SK-N-SH treated with all-trans-retinoic acid at 6 μM for 48 hours (cell line): ENCODE measurements at regions not wholly inside any gene's neighbourhood (a gene's known extent, or its start where the extent isn't known, plus 50 kb on each side); places are given as distances from the start of the nearest gene placed in this dataset.

ENCODE experiments used
- ATAC-seq: fragments of 200-7000 bp; cut with Tn5 transposase; 3 replicates; pipeline ENCODE4 v1.9.1; 2020; ENCODE audit warnings: mild to moderate bottlenecking, moderate library complexity
- BACH2 ChIP-seq: fragments of 250-450 bp; sonication (Bioruptor Pico); IDR thresholded peaks from 2 replicates; pipeline ENCODE4 v1.9.0; 2021; ENCODE audit warnings: mild to moderate bottlenecking, borderline replicate concordance
- CREB5 ChIP-seq: fragments of 250-450 bp; sonication (Bioruptor Pico); IDR thresholded peaks from 2 replicates; pipeline ENCODE4 v1.5.1; 2020; ENCODE audit warnings: low read depth, mild to moderate bottlenecking, moderate library complexity
- CSDC2 ChIP-seq: fragments of 250-450 bp; sonication (Bioruptor Pico); IDR thresholded peaks from 2 replicates; pipeline ENCODE4 v1.5.0; 2020; ENCODE audit warnings: mild to moderate bottlenecking, moderate library complexity
- CSRNP3 ChIP-seq: fragments of 250-450 bp; sonication (Bioruptor Pico); IDR thresholded peaks from 2 replicates; pipeline ENCODE4 v1.5.1; 2021; ENCODE audit warnings: mild to moderate bottlenecking, moderate library complexity
- ESRRG ChIP-seq: fragments of 250-450 bp; sonication (Bioruptor Pico); IDR thresholded peaks from 2 replicates; pipeline ENCODE4 v1.6.1; 2021; ENCODE audit warnings: mild to moderate bottlenecking
- GLIS3 ChIP-seq: fragments of 250-450 bp; sonication (Bioruptor Pico); IDR thresholded peaks from 2 replicates; pipeline ENCODE4 v1.5.0; 2020; ENCODE audit warnings: mild to moderate bottlenecking, moderate library complexity
- ISL1 ChIP-seq: fragments of 250-450 bp; sonication (Bioruptor Pico); IDR thresholded peaks from 2 replicates; pipeline ENCODE4 v2.1.2; 2022; ENCODE audit warnings: mild to moderate bottlenecking, moderate library complexity
- OSR1 ChIP-seq: fragments of 250-450 bp; sonication (Bioruptor Pico); IDR thresholded peaks from 2 replicates; pipeline ENCODE4 v1.8.0; 2022; ENCODE audit warnings: moderate library complexity, mild to moderate bottlenecking, inconsistent platforms
- PATZ1 ChIP-seq: fragments of 250-450 bp; sonication (Bioruptor Pico); IDR thresholded peaks from 2 replicates; pipeline ENCODE4 v1.8.0; 2020; ENCODE audit warnings: mild to moderate bottlenecking, moderate library complexity, borderline replicate concordance
- POU6F1 ChIP-seq: fragments of 250-450 bp; sonication (Bioruptor Pico); IDR thresholded peaks from 2 replicates; pipeline ENCODE4 v1.8.0; 2021; ENCODE audit warnings: low read depth, mild to moderate bottlenecking, moderate library complexity, borderline replicate concordance
- RARB ChIP-seq: fragments of 250-450 bp; sonication (Bioruptor Pico); IDR thresholded peaks from 2 replicates; pipeline ENCODE4 v1.8.0; 2021; ENCODE audit warnings: mild to moderate bottlenecking, moderate library complexity
- SNAI2 ChIP-seq: fragments of 250-450 bp; sonication (Bioruptor Pico); IDR thresholded peaks from 2 replicates; pipeline ENCODE4 v1.5.0; 2020; ENCODE audit warnings: mild to moderate bottlenecking, moderate library complexity
- TCF4 ChIP-seq: fragments of 250-450 bp; sonication (Bioruptor Pico); IDR thresholded peaks from 2 replicates; pipeline ENCODE4 v1.8.0; 2021; ENCODE audit warnings: mild to moderate bottlenecking, moderate library complexity, borderline replicate concordance
- TOX ChIP-seq: fragments of 250-450 bp; sonication (Bioruptor Pico); IDR thresholded peaks from 2 replicates; pipeline ENCODE4 v1.8.0; 2021; ENCODE audit warnings: mild to moderate bottlenecking, moderate library complexity, borderline replicate concordance
- TSHZ2 ChIP-seq: fragments of 250-450 bp; sonication (Bioruptor Pico); IDR thresholded peaks from 2 replicates; pipeline ENCODE4 v1.5.0; 2020; ENCODE audit warnings: mild to moderate bottlenecking, moderate library complexity
- ZC3H10 ChIP-seq: fragments of 250-450 bp; sonication (Bioruptor Pico); IDR thresholded peaks from 2 replicates; pipeline ENCODE4 v1.5.1; 2021; ENCODE audit warnings: mild to moderate bottlenecking, moderate library complexity
- ZFP3 ChIP-seq: fragments of 250-450 bp; sonication (Bioruptor Pico); IDR thresholded peaks from 2 replicates; pipeline ENCODE4 v1.5.0; 2020; ENCODE audit warnings: mild to moderate bottlenecking, moderate library complexity
- ZFP30 ChIP-seq: fragments of 450-650 bp; formaldehyde crosslinking; IDR thresholded peaks from 2 replicates; pipeline ENCODE4 v1.5.0; 2022; ENCODE audit warnings: mild to moderate bottlenecking, moderate library complexity
- ZNF565 ChIP-seq: fragments of 450-650 bp; formaldehyde crosslinking; conservative IDR thresholded peaks from 2 replicates; pipeline ENCODE4 v1.5.0; 2020; ENCODE audit warnings: low read depth, mild to moderate bottlenecking, moderate library complexity
- ZNF8 ChIP-seq: fragments of 450-650 bp; formaldehyde crosslinking; IDR thresholded peaks from 2 replicates; pipeline ENCODE4 v1.5.0; 2020; ENCODE audit warnings: mild to moderate bottlenecking, moderate library complexity

- TF ChIP-seq CSDC2 (CRISPR knock-in tag) (no peak), ZFP30 (CRISPR knock-in tag) (no peak), ZNF565 (no peak), ZFP3 (CRISPR knock-in tag) (no peak), BACH2 (CRISPR knock-in tag) (no peak), GLIS3 (CRISPR knock-in tag) (no peak), ISL1 (CRISPR knock-in tag) (no peak), TCF4 (CRISPR knock-in tag) (no peak), TOX (CRISPR knock-in tag) (no peak), SNAI2 (CRISPR knock-in tag) (no peak), ZNF8 (no peak), PATZ1 (CRISPR knock-in tag) (no peak), CSRNP3 (CRISPR knock-in tag) (no peak), TSHZ2 (CRISPR knock-in tag) (no peak), CREB5 (no peak)
- no peak for ATAC-seq
Observed at GRCh38 chr21:14617871-14618270, 71.8 kb upstream of the SAMSN1 start.

- no peak for ATAC-seq
- TF ChIP-seq CREB5, result no peak
- no peak for TF ChIP-seq POU6F1
- TF ChIP-seq ZNF8, result no peak
Observed at GRCh38 chr21:14617040-14617393, 70.9 kb upstream of the SAMSN1 start.

GRCh38 chr21:14616380-14617039 is 70.4 kb upstream of the SAMSN1 start:
- ATAC-seq, result no peak
- TF ChIP-seq CSDC2 (CRISPR knock-in tag) (no peak), CREB5 (no peak), TOX (CRISPR knock-in tag) (no peak), OSR1 (CRISPR knock-in tag) (no peak), RARB (no peak), ZC3H10 (CRISPR knock-in tag) (no peak), ZNF8 (no peak), SNAI2 (CRISPR knock-in tag) (no peak), TSHZ2 (CRISPR knock-in tag) (no peak), ESRRG (CRISPR knock-in tag) (no peak), TCF4 (CRISPR knock-in tag) (no peak), PATZ1 (CRISPR knock-in tag) (no peak)
